ENCODE measurements at regions not wholly inside any gene's neighbourhood (a gene's known extent, or its start where the extent isn't known, plus 50 kb on each side); places are given as distances from the start of the nearest gene placed in this dataset.
"Not testable (repeated sequence)": the region's sequence is repeated elsewhere in the genome, so short reads cannot be mapped to it uniquely, and the experiment has no call there.

DNA sequence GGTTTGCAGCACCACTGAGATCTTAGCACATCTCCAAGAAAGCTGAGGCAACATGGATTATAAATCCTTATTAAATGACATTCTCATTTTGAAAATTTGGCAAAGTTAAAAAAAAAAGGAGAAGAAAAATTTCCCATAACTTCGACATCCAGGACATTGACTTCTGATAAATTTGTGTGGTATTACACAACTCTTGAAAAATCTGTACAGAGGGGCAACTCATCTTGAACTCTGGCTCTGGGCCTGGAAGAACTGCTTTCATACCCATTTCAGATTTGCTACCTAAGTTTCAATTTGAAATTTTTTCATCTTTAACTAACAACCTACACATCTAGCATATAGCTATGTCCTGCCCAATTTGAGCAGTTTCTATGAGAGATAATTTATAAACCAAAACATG, 118.0 kb upstream of the UGP2 start:
- H3K4me3 ChIP-seq (replicated peaks; ENCODE audit: low read depth, low read length), result no peak overlapping the region
- no peak for DNase-seq (ENCODE audit: low read depth)
- TF ChIP-seq, protein P1, sequence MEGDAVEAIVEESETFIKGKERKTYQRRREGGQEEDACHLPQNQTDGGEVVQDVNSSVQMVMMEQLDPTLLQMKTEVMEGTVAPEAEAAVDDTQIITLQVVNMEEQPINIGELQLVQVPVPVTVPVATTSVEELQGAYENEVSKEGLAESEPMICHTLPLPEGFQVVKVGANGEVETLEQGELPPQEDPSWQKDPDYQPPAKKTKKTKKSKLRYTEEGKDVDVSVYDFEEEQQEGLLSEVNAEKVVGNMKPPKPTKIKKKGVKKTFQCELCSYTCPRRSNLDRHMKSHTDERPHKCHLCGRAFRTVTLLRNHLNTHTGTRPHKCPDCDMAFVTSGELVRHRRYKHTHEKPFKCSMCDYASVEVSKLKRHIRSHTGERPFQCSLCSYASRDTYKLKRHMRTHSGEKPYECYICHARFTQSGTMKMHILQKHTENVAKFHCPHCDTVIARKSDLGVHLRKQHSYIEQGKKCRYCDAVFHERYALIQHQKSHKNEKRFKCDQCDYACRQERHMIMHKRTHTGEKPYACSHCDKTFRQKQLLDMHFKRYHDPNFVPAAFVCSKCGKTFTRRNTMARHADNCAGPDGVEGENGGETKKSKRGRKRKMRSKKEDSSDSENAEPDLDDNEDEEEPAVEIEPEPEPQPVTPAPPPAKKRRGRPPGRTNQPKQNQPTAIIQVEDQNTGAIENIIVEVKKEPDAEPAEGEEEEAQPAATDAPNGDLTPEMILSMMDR (IDR thresholded peaks at IDR 0.05; ENCODE audit: low read length, missing control alignments), result no peak

DNA sequence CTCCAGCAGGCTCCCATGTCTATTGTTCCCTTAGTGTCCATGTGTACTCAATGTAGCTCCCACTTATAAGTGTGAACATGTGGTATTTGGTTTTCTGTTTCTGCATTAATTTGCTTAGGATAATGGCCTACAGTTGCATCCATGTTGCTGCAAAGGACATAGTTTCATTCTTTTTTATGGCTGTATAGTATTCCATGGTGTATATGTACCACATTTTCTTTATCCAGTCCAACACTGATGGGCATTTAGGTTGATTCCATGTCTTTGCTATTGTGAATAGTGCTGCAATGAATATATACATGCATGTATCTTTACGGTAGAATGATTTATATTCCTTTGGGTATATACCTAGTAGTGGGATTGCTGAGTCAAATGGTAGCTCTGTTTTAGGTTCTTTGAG, 116.5 kb upstream of the UGP2 start:
- not testable (repeated sequence) for H3K4me3 ChIP-seq (replicated peaks; ENCODE audit: low read depth, low read length); DNase-seq (ENCODE audit: low read depth)

DNA sequence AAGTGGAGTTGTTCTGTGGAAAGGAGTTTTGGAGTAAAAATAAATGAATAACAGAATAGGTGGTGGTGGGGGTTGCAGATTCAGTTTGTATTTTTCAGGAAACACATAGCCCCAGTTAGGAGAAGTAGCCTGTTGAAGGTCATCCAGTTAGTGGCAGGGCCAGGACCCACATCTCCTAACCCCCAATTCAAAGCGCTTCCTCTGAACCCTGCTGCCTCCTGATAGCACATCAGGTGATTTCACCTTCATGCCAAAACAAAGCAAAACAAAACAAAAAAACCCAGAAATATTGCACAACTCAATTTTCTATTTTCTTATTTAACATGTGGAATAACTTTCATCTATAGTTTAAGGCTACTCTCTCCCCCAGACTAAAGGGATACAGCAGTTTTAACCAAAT, 112.3 kb upstream of the UGP2 start:
- TF ChIP-seq, protein P1 (IDR thresholded peaks at IDR 0.05; ENCODE audit: low read length, missing control alignments), result no peak
- H3K4me3 ChIP-seq (replicated peaks; ENCODE audit: low read depth, low read length), result no peak overlapping the region
- DNase-seq (ENCODE audit: low read depth), result no peak

DNA sequence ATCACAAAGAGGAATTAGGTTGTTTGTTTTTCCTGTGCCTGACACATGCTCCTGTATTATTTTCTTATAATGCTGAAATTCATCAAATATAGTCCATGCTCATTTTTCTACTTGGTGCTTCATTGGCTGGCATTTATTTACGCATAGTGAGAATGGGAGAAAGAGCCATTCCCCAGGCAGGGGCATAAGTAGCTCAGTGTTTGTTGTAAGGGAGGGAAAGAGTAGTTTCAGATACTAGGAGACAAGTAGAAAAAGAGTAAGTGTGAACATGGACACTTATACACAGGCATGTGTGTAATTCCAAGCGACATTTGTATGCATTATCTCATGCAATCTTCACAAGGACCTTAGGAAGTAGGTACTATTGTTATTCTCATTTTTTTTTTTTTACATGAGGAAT, 111.9 kb upstream of the UGP2 start:
- H3K4me3 ChIP-seq (replicated peaks; ENCODE audit: low read depth, low read length), result no peak overlapping the region
- DNase-seq (ENCODE audit: low read depth), result no peak
- TF ChIP-seq, protein P1 (IDR thresholded peaks at IDR 0.05; ENCODE audit: low read length, missing control alignments), result no peak

DNA sequence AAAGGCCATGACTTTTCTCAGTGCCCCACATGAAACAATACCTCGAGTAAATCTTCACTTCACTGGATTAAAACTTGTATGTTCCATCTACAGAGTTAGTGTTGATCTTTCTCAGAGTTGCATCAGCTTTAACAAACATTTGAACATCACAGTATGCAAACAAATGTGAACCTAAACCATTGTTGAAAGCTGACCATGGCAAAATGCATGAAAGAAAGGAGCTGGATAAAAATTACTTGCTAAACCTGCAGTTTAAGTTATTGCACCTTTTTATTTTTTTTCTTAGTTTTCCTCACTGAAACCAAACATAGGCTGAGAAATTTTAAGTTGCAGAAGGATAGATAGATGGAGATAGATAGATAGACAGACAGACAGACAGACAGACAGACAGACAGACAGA, 107.2 kb upstream of the UGP2 start:
- TF ChIP-seq, protein P1 (IDR thresholded peaks at IDR 0.05; ENCODE audit: low read length, missing control alignments), result no peak
- DNase-seq (ENCODE audit: low read depth), result peak; percentile 28

DNA sequence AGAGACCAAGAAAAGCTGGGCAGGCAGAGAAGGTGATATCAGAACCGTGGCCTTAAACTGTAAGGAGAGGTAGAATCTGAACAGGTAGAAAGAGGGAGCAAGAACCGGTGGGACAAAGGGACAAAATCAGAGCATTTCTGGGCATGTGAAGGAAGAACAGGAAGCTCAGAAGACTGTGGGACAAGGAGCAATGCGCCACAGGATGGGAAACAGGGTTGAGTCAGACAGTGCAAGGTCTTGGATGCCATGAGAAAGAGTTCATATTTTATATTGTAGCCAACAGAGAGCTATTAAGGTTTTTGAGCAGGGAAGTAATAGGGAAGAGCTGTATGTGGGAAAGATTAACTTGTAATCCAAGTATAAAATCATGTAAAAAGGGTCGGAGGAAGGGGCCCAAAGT, 106.4 kb upstream of the UGP2 start:
- H3K4me3 ChIP-seq (replicated peaks; ENCODE audit: low read depth, low read length), result no peak overlapping the region
- TF ChIP-seq, protein P1 (IDR thresholded peaks at IDR 0.05; ENCODE audit: low read length, missing control alignments), result no peak
- peak; percentile 30 for DNase-seq (ENCODE audit: low read depth)

More for the DNA sequence above, 107.2 kb upstream of the UGP2 start:
- no peak overlapping the region for H3K4me3 ChIP-seq (replicated peaks; ENCODE audit: low read depth, low read length)

DNA sequence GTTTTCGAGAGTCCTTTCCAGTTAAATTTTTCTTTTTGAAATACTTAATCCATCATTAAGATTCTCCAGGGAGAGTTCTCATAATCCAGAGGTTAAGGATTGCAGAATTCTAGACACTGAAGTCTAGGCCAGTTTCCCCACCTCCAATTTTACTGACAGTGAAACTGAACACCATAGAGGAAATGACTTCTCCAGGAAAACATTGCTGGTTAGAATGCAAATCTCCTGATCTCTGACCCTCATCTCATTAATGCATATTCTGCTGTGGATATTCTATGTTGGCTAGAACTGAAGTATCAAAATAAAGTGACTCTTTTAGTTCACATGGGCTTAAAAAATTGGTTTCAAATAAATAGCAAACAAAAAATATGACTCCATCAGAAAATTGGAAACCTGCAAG, 105.8 kb upstream of the UGP2 start:
- TF ChIP-seq, protein P1 (IDR thresholded peaks at IDR 0.05; ENCODE audit: low read length, missing control alignments), result no peak
- DNase-seq (ENCODE audit: low read depth), result peak; percentile 26
- no peak overlapping the region for H3K4me3 ChIP-seq (replicated peaks; ENCODE audit: low read depth, low read length)

DNA sequence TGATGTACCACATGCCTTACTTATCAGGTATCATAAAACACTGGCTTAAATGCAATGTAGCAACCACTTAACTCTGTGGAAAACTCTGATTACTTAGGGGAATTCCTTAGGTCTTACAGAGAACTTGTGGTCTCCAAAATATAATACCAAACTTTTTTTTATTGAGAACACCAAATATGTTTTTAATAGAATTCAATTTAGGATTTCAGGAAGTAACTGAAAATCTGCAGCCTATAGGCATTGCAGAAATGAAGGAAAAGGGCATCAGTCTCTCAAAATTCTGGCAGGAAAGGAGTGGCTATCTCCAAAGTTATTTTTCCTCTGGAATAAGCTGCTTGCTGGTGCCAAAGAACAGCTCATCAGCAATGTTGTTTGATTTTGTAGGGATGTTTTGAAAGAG, 105.3 kb upstream of the UGP2 start:
- no peak overlapping the region for H3K4me3 ChIP-seq (replicated peaks; ENCODE audit: low read depth, low read length)
- TF ChIP-seq, protein P1 (IDR thresholded peaks at IDR 0.05; ENCODE audit: low read length, missing control alignments), result no peak
- DNase-seq (ENCODE audit: low read depth), result peak; percentile 51
